Fibroblast of skin of right biceps (primary cell): ENCODE measurements at regions not wholly inside any gene's neighbourhood (a gene's known extent, or its start where the extent isn't known, plus 50 kb on each side); places are given as distances from the start of the nearest gene placed in this dataset.

Experiments used
- DNase-seq: peaks from one replicate; pipeline ENCODE4 v3.0.0-alpha.2; 2013

GRCh38 chr1:96998466-96998865 is 276.9 kb downstream of the PTBP2 start:
- DNase-seq, result no peak

GRCh38 chr1:96999191-96999590 is 277.6 kb downstream of the PTBP2 start:
- DNase-seq, result peak; percentile 30

- no peak for DNase-seq
These were observed 282.5 kb downstream of the PTBP2 start for GRCh38 chr1:97004054-97004453.

- DNase-seq, result no peak
These were observed 283.2 kb downstream of the PTBP2 start for GRCh38 chr1:97004743-97005142.

GRCh38 chr1:97006044-97006661 is 284.6 kb downstream of the PTBP2 start:
- DNase-seq, result peak; percentile 94

- DNase-seq, result peak; percentile 56
These were observed 286.4 kb downstream of the PTBP2 start for GRCh38 chr1:97007840-97008604.

- peak; percentile 50 for DNase-seq
These were observed 289.1 kb downstream of the PTBP2 start for GRCh38 chr1:97010566-97011264.

GRCh38 chr1:97013136-97013535 is 291.6 kb downstream of the PTBP2 start:
- DNase-seq, result no peak

GRCh38 chr1:97013941-97014340 is 292.4 kb downstream of the PTBP2 start:
- DNase-seq, result peak; percentile 87

GRCh38 chr1:97014426-97014825 is 292.8 kb downstream of the PTBP2 start:
- no peak for DNase-seq

- no peak for DNase-seq
These were observed 296.3 kb downstream of the PTBP2 start for GRCh38 chr1:97017895-97018294.
